ENCODE measurements at regions not wholly inside any gene's neighbourhood (a gene's known extent, or its start where the extent isn't known, plus 50 kb on each side); places are given as distances from the start of the nearest gene placed in this dataset.

DNA sequence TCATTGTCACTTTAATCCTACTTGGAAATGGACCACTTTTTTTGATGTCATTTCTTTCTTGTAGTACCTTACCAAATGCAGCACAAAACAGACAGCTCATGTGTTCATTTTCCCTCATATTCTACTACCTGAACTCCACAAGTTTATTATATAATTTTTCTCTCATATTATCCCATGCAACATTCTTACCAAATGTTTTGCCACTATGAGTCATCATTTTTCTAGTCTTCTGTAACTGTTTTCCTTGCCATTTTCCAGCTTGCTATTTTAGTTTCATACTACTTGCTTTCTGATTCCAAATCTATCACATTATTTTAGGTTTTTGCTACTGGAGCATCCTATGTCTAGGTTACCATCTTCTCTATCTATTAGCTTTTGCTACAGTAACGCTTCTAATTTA, 332.7 kb downstream of the ZFHX3 start:
- TF ChIP-seq POLR2A (IDR thresholded peaks at IDR 0.05), result no peak
- TF ChIP-seq, protein P1, sequence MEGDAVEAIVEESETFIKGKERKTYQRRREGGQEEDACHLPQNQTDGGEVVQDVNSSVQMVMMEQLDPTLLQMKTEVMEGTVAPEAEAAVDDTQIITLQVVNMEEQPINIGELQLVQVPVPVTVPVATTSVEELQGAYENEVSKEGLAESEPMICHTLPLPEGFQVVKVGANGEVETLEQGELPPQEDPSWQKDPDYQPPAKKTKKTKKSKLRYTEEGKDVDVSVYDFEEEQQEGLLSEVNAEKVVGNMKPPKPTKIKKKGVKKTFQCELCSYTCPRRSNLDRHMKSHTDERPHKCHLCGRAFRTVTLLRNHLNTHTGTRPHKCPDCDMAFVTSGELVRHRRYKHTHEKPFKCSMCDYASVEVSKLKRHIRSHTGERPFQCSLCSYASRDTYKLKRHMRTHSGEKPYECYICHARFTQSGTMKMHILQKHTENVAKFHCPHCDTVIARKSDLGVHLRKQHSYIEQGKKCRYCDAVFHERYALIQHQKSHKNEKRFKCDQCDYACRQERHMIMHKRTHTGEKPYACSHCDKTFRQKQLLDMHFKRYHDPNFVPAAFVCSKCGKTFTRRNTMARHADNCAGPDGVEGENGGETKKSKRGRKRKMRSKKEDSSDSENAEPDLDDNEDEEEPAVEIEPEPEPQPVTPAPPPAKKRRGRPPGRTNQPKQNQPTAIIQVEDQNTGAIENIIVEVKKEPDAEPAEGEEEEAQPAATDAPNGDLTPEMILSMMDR (IDR thresholded peaks at IDR 0.05), result no peak
